Mesendoderm (in vitro differentiated cells): ENCODE measurements at regions not wholly inside any gene's neighbourhood (a gene's known extent, or its start where the extent isn't known, plus 50 kb on each side); places are given as distances from the start of the nearest gene placed in this dataset.

ENCODE experiments used
- DNase-seq: peaks from one replicate; pipeline ENCODE4 v3.0.0; 2013
- H2AK5ac ChIP-seq: 2 replicates; pipeline ENCODE4 v1.6.1; 2013; ENCODE audit warnings: low read length, inconsistent platforms
- H2BK120ac ChIP-seq: 2 replicates; pipeline ENCODE4 v1.6.1; 2013; ENCODE audit warnings: low read depth, mild to moderate bottlenecking, low read length, moderate library complexity, mixed read lengths
- H2BK15ac ChIP-seq: replicated peaks from 2 replicates; pipeline ENCODE4 v1.6.1; 2013; ENCODE audit warnings: low read depth, mild to moderate bottlenecking, moderate library complexity
- H2BK5ac ChIP-seq: 2 replicates; pipeline ENCODE4 v1.6.1; 2013; ENCODE audit warnings: low read length, inconsistent platforms
- H3K18ac ChIP-seq: 2 replicates; pipeline ENCODE4 v1.6.1; 2013; ENCODE audit warnings: mild to moderate bottlenecking, low read length, mixed read lengths
- H3K23ac ChIP-seq: one replicate; pipeline ENCODE4 v1.6.1; 2013; ENCODE audit warnings: low read length
- H3K27ac ChIP-seq: 2 replicates; pipeline ENCODE4 v1.5.1; 2013; ENCODE audit warnings: low read depth, mild to moderate bottlenecking, inconsistent platforms, low read length, moderate library complexity
- H3K27me3 ChIP-seq: 2 replicates; pipeline ENCODE4 v1.6.1; 2013; ENCODE audit warnings: low read length, control low read depth, mild to moderate bottlenecking, inconsistent platforms; ENCODE audit not compliant: insufficient read depth, poor library complexity
- H3K36me3 ChIP-seq: 2 replicates; pipeline ENCODE4 v1.6.1; 2013; ENCODE audit warnings: low read length, inconsistent platforms; ENCODE audit not compliant: control insufficient read depth, insufficient read depth
- H3K4ac ChIP-seq: one replicate; pipeline ENCODE4 v1.6.1; 2013; ENCODE audit warnings: low read depth, mild to moderate bottlenecking, low read length, moderate library complexity
- H3K4me1 ChIP-seq: 2 replicates; pipeline ENCODE4 v1.6.1; 2013; ENCODE audit warnings: low read depth, low read length, inconsistent platforms; ENCODE audit not compliant: control insufficient read depth
- H3K4me2 ChIP-seq: 2 replicates; pipeline ENCODE4 v1.6.1; 2013; ENCODE audit warnings: low read length
- H3K4me3 ChIP-seq: 2 replicates; pipeline ENCODE4 v1.5.1; 2013; ENCODE audit warnings: mild to moderate bottlenecking, low read length
- H3K56ac ChIP-seq: one replicate; pipeline ENCODE4 v1.6.1; 2013; ENCODE audit warnings: low read length
- H3K79me1 ChIP-seq: 2 replicates; pipeline ENCODE4 v1.6.1; 2013; ENCODE audit warnings: low read length, inconsistent platforms
- H3K79me2 ChIP-seq: 2 replicates; pipeline ENCODE4 v1.6.1; 2013; ENCODE audit warnings: mild to moderate bottlenecking, low read length; ENCODE audit not compliant: control insufficient read depth, insufficient read depth
- H3K9ac ChIP-seq: 2 replicates; pipeline ENCODE4 v1.6.1; 2013; ENCODE audit warnings: low read length, inconsistent platforms
- H4K5ac ChIP-seq: one replicate; pipeline ENCODE4 v1.6.1; 2013; ENCODE audit warnings: low read length
- H4K8ac ChIP-seq: one replicate; pipeline ENCODE4 v1.6.1; 2013; ENCODE audit warnings: low read depth, mild to moderate bottlenecking, control low read depth, low read length, moderate library complexity
- WGBS: extraction: QIAGEN DNeasy Blood & Tissue Kit; methylation state at CpG from one replicate; pipeline ENCODE4 v1.1.7; 2013; ENCODE audit warnings: low lambda C conversion rate, missing lambda C conversion rate; ENCODE audit not compliant: insufficient coverage; ENCODE audit errors: extremely low coverage; 5-methylcytosine and 5-hydroxymethylcytosine counted together

DNA sequence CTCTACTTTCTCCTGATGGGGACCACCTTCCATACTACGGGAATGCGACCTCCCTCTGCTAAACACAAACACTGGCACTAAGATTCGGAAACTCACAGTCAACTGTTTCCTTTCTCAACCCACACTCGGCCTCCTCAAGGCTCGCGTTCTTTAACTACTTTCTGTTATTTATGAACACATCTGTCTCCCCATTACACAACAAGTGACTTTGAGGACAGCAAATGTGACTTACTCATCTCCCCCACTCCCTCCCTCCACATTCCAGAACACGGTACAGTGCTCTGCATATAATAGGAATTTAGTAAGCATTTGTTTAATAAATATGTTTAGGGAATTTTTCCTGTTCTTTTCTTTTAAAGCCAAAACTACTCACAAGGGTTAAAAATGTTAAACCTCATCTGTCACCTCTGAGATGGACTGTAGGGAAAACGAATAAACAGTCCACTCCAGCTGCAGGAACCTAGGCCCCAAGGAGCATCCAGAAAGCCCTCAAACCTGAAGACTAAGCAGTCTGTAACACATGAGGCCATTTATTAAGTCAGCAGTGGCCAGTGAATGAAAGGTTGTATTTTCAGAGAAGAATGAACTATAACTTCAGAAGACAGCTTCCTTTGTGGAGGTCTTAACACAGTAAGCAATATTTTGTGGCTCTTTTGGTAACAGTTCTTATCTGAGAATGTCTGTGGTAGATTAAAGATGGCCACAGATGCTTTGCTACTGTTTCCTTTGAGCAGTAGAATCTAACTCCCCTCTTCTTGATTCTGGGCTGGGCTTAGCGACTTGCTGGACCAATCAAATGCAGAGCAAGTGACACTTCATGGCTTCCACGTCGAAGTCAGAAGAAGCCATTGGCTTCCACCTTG lies 209.6 kb upstream of the DTNBP1 start:
- H2BK120ac ChIP-seq: no peak overlapping the region
- H3K56ac ChIP-seq: no peak overlapping the region
- no peaks in the 10 kb centered on the region for H3K79me1 ChIP-seq
- H2AK5ac ChIP-seq: no peak overlapping the region
- H3K9ac ChIP-seq: no peak overlapping the region
- no peak for DNase-seq
- no peaks in the 10 kb centered on the region for H3K27me3 ChIP-seq
- H3K23ac ChIP-seq: no peak overlapping the region
- H3K4me2 ChIP-seq: no peak overlapping the region
- H3K79me2 ChIP-seq: no peaks in the 10 kb centered on the region
- no peak overlapping the region for H3K4ac ChIP-seq
- no peak overlapping the region for H2BK15ac ChIP-seq
- H3K36me3 ChIP-seq: no peaks in the 10 kb centered on the region
- H3K18ac ChIP-seq: no peak overlapping the region
- no peak overlapping the region for H4K5ac ChIP-seq
- no peak overlapping the region for H2BK5ac ChIP-seq
- H3K4me1 ChIP-seq: no peaks in the 10 kb centered on the region
- WGBS: no CpG with 5 or more reads among the region's 11 CpGs
- H3K4me3 ChIP-seq: no peak overlapping the region
- no peak overlapping the region for H4K8ac ChIP-seq
- no peak overlapping the region for H3K27ac ChIP-seq

DNA sequence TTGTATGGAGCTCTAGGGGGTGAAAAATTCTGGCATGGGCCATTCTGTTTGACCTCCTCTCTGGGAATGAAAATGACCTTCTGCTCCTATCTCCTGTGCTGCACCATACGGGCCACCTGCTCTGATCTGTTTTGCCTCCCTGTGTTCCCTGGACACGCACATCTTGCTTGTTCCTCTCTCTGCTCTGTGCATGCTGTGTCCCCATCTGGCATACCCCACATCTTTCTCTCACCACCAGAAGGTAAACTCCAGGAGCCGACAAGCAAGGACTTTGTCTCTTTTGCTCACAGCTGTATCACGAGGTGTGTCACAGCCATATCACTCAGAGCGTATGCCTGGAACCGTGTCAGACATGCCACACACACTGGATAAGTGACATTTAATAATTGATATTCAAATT lies 208.4 kb upstream of the DTNBP1 start:
- no peak for DNase-seq
- Histone ChIP-seq H3K4me1 (no peaks in the 10 kb centered on the region), H3K27me3 (no peaks in the 10 kb centered on the region), H3K27ac (no peak overlapping the region), H2BK120ac (no peak overlapping the region), H3K79me1 (no peaks in the 10 kb centered on the region), H4K8ac (no peak overlapping the region), H3K56ac (no peak overlapping the region), H3K18ac (no peak overlapping the region), H3K9ac (no peak overlapping the region), H4K5ac (no peak overlapping the region), H2BK15ac (no peak overlapping the region), H2BK5ac (no peak overlapping the region), H2AK5ac (no peak overlapping the region), H3K4ac (no peak overlapping the region), H3K23ac (no peak overlapping the region), H3K79me2 (no peaks in the 10 kb centered on the region), H3K4me2 (no peak overlapping the region), H3K4me3 (no peak overlapping the region), H3K36me3 (no peaks in the 10 kb centered on the region)
- no CpG with 5 or more reads among the region's 6 CpGs for WGBS

DNA sequence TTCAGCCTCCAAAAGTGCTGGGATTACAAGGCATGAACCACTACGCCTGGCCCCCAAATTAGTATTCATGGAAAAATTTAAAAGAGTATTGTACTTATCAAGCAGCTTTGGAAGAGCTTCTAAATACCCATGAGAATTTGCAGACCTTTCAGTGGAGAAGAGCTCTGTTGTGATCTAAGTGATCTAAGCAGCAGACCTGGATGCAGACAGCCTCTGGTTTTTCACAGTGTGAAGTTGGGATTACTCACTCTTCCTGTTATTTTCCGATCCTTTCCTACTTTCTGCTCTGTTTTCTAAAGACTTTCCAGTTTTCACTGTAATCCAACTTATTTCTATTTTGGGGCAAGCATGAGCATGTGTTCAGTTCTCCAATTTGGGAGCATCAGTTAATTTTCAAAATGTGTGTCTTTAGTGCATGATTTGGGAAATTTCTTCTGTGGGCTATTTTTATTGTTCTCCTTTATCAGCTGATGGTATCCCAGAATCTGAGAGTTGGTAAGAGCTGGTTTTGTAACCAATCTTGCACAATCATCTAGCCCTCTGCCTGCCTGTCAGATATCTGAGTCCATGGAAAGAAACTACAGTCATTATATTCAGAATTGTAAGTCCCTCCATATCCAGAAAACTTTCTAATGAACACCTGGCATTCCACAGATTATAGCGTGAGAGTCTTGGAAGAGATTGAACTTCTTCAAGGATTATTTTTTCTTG lies 207.7 kb upstream of the DTNBP1 start:
- no peak for DNase-seq
- WGBS: no CpG with 5 or more reads among the region's 3 CpGs
- Histone ChIP-seq H3K18ac (no peak overlapping the region), H3K4me3 (no peak overlapping the region), H4K8ac (no peak overlapping the region), H2BK120ac (no peak overlapping the region), H3K4me1 (no peaks in the 10 kb centered on the region), H3K79me2 (no peaks in the 10 kb centered on the region), H3K4me2 (no peak overlapping the region), H2AK5ac (no peak overlapping the region), H3K79me1 (no peaks in the 10 kb centered on the region), H3K56ac (no peak overlapping the region), H3K9ac (no peak overlapping the region), H2BK15ac (no peak overlapping the region), H3K27me3 (no peaks in the 10 kb centered on the region), H4K5ac (no peak overlapping the region), H3K4ac (no peak overlapping the region), H3K36me3 (no peaks in the 10 kb centered on the region), H3K27ac (no peak overlapping the region), H2BK5ac (no peak overlapping the region), H3K23ac (no peak overlapping the region)

DNA sequence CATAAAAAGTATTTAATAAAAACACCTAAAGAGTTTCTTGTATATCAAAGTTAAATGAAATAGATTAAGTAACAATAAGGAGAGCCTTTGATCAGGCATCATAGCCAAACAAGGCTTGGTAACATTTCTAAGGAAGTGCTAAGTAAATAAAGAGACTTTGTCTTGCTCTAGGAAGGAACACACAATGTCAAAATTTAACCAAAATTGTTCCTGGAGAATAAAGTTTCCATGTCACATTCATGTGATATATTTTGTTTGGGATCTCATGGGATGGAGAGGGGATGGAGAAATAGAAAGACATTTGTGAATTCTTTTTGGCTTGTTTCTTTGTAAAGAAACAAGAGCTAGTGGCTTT lies 201.9 kb upstream of the DTNBP1 start:
- H3K4me1 ChIP-seq: no peaks in the 10 kb centered on the region
- H3K4me2 ChIP-seq: no peak overlapping the region
- H4K5ac ChIP-seq: no peak overlapping the region
- H3K36me3 ChIP-seq: no peaks in the 10 kb centered on the region
- no peak overlapping the region for H2AK5ac ChIP-seq
- no peak overlapping the region for H3K18ac ChIP-seq
- H3K9ac ChIP-seq: no peak overlapping the region
- H4K8ac ChIP-seq: no peak overlapping the region
- H2BK15ac ChIP-seq: no peak overlapping the region
- H3K27me3 ChIP-seq: no peaks in the 10 kb centered on the region
- H3K79me1 ChIP-seq: no peaks in the 10 kb centered on the region
- no peak overlapping the region for H2BK5ac ChIP-seq
- H3K79me2 ChIP-seq: no peaks in the 10 kb centered on the region
- H3K23ac ChIP-seq: no peak overlapping the region
- no peak overlapping the region for H3K27ac ChIP-seq
- no peak overlapping the region for H3K4me3 ChIP-seq
- no peak for DNase-seq
- no peak overlapping the region for H3K4ac ChIP-seq
- no peak overlapping the region for H3K56ac ChIP-seq
- no peak overlapping the region for H2BK120ac ChIP-seq

DNA sequence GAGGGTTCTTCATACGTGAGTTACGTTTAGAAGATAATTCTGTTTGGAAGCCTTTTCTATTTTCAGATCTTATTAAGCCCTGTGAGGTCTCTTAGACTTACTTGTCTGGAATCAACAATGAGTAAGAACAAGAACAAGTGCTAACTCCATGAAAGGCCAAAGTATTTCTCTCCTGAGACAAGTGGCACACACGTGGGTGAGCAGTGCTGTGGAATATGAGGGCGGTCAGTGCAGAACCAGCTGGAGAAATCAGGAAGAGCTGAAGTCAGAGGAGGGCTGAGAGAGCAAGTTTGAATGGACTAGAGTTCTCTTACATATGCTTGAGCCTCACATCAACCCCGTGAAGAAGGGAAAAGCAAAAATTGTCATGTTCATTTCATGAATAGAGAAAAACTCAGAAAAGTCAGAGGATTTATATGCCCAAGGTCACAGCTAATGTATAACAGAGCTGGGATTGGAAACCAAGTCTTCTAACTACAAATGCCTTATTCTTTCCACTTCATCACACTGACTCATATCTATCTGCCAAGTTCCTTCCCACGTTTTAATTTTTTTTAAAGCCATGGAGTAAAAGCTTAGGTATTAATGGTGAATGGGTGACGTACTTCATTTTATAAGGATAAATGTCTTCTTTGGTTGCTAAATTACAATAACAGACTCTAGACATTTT lies 201.3 kb upstream of the DTNBP1 start:
- Histone ChIP-seq H3K27me3 (no peaks in the 10 kb centered on the region), H3K79me1 (no peaks in the 10 kb centered on the region), H2BK5ac (no peak overlapping the region), H3K4me1 (no peaks in the 10 kb centered on the region), H3K23ac (no peak overlapping the region), H4K5ac (no peak overlapping the region), H3K9ac (no peak overlapping the region), H3K4ac (no peak overlapping the region), H3K4me3 (no peak overlapping the region), H3K18ac (no peak overlapping the region), H3K4me2 (no peak overlapping the region), H3K79me2 (no peaks in the 10 kb centered on the region), H3K27ac (no peak overlapping the region), H3K36me3 (no peaks in the 10 kb centered on the region), H2BK120ac (no peak overlapping the region), H2AK5ac (no peak overlapping the region), H2BK15ac (no peak overlapping the region), H3K56ac (no peak overlapping the region), H4K8ac (no peak overlapping the region)
- WGBS: no CpG with 5 or more reads among the region's 7 CpGs
- no peak for DNase-seq
